ENCODE measurements at regions not wholly inside any gene's neighbourhood (a gene's known extent, or its start where the extent isn't known, plus 50 kb on each side); places are given as distances from the start of the nearest gene placed in this dataset.

- DNase-seq (ENCODE audit: low spot score): no peak
These were observed 54.0 kb downstream of the C11orf91 start for GRCh38 chr11:33646629-33647028.

GRCh38 chr11:33646168-33646567, 54.5 kb downstream of the C11orf91 start:
- DNase-seq (ENCODE audit: low spot score): no peak

DNA sequence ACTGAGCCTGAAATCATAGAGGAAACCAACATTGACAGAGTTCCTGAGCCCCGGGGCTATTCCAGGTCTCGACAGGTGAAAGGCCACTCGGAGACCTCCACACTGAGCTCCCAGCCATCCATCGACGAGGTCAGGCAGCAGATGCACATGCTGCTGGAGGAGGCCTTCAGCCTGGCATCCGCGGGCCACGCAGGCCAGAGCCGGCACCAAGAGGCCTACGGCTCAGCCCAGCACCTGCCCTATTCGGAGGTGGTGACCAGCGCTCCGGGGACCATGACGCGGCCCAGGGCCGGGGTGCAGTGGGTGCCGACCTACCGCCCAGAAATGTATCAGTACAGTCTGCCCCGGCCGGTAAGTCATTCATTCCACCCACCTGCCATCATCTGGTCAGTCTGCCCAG, 54.9 kb downstream of the C11orf91 start:
- no peak for DNase-seq (ENCODE audit: low spot score)

DNA sequence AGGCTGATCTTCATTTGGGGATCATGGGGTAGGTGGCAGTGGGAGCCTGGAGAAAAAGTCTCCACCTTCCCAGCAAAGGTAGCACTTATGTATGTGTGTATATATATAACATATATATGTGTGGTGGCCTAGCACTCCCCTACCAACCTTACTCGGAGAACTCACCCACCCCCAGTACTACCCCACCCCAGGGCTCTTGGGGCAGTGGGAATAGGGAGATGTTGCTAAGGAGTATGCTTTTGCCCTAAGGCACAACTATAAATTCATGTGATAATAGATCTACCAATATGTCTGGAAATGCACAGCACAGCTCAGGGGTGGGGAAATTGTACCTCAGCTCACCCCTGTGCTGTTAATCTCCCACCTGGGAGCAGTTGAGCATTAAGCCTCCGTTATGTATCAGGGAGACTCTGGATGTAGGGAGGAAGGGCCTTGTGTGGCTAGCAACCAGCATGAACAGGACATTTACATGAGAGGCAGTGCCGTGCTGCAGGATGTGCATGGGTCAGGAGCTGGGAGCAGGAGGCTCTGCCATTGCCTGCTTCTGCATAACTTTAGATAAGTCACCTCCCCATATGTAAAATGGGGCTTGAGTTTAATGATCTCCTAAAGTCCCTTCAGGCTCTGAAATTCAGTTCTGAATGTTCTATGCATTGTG, 57.3 kb downstream of the C11orf91 start:
- no peak for DNase-seq (ENCODE audit: low spot score)

DNA sequence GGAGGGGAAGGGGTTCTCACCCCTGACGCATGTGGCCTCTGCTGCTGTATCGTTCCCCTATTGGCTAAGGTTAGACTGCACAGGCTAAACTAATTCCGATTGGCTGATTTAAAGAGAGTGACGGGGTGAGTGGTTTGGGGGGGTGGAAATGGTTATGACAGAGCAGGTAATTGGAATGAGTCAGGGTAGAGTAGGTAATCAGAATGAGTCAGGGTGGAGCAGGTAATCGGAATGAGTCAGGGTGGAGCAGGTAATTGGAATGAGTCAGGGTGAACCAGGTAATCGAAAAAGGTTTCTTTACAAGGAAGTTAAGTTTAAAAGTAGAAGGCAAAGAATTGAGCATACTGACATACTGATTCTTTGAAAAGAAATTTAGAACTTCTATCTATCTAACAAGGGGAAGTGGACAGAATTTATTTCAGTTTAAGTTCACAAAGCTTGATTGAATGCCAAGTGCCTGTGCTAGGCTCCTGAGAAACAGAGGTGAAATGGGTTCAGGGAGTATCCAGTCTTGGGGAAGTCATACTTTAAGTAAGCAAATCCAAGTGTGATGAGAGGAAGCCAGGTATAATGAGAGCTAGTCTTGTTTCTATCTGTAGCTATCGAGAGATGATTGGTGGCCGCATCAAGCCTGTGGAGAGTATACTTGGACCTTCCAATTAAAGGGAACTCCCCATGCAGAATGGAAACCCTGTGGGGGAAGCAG, 58.0 kb downstream of the C11orf91 start:
- no peak for DNase-seq (ENCODE audit: low spot score)

- no peak for DNase-seq (ENCODE audit: low spot score)
These were observed 59.8 kb downstream of the C11orf91 start for GRCh38 chr11:33640730-33641371.

DNA sequence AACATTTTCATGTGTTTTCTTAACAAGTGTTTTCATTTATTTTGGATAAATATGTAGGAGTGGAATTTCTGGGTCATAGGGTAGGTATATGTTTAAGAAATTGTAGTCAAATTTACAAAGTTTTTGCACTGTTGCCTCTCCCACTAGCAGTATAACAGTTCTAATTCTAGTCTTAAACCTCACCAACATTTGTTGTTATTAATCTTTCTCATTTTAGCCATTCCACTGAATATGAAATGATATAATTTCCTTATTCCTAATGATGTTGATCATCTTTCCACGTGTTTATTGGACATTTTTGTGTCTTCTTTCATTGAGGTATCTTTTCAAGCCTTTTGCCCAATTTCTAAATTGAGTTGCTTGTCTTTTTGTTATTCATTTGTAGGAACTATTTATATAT, 62.0 kb downstream of the C11orf91 start:
- DNase-seq (ENCODE audit: low spot score): no peak

- no peak for DNase-seq (ENCODE audit: low spot score)
These were observed 64.5 kb downstream of the C11orf91 start for GRCh38 chr11:33636104-33636503.

- no peak for DNase-seq (ENCODE audit: low spot score)
These were observed 65.5 kb downstream of the C11orf91 start for GRCh38 chr11:33635161-33635560.

DNA sequence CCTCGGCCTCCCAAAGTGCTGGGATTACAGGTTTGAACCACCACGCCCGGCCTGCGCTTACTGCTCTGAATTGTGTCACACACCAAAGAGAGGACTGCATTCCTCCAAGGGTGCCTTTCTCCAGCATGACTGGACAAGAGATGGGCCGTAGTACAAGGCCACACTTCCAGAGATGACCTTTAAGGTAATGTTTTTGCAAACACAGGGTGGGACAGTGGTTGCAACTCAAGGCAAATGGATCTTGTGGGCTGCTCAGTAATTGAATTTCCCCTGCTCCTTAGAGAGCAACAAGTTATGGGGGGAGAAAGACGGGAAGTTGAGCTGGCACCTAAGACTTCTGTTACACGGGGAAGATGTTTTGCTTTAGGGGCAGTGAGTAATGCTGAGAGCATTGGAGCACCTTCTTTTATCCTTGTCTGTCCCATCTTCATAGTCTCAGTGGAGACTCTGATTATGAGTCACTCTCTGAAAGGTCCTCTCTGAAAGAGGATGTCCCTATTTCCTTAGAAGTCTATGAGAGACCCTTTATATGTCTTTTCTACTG, 66.3 kb downstream of the C11orf91 start:
- DNase-seq (ENCODE audit: low spot score): no peak

DNA sequence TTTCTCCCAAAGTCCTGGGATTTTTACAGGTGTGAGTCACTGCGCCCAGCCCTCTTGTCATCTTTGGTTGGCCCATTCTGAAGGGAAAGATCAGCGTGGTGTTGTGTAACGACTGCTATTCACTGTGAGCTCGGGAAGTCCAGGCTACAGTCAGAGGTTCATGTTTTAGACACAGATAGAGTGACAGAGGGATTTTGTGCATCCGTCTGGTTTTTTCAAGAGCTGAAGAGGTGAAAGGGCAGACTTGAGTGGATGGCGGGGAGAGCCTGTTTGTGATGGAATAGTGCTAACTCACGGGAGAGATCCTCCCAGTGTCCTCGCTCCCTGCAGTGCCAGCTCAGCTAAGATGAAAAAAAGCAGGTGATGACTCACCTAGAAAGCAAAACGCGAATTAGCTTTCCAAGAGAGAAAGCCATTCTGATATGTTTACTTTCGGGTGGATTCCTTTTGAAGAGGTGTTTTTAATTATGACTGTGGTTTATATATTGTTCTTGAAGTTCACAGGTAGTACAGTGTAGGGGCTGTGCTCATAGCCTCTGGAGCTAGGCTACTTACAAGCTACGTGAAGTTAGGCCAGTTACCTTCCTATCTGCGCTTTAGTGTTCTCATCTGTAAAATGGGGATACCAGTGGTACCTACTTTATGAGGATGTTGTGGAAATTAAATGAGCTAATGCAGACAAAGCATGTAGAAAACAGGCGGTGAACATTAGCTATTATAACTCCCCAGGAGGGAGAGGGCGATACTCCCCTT, 67.2 kb downstream of the C11orf91 start:
- DNase-seq (ENCODE audit: low spot score): no peak

DNA sequence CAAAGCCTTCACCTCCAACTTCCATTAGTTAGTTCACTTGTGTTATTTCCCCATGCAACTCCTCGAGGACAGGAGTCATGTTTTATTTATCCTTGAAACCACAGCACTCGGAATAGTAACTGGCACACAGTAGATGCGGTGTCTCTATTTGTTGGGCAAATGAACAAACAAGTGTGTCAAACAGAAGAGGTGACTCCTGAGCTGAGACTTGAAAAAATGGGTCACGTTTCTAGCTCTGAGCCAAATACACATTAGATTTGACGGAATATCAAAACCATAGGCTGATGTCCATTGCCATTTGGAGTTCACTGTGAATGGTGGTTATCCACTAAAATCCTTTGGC, 68.9 kb downstream of the C11orf91 start:
- no peak for DNase-seq (ENCODE audit: low spot score)

DNA sequence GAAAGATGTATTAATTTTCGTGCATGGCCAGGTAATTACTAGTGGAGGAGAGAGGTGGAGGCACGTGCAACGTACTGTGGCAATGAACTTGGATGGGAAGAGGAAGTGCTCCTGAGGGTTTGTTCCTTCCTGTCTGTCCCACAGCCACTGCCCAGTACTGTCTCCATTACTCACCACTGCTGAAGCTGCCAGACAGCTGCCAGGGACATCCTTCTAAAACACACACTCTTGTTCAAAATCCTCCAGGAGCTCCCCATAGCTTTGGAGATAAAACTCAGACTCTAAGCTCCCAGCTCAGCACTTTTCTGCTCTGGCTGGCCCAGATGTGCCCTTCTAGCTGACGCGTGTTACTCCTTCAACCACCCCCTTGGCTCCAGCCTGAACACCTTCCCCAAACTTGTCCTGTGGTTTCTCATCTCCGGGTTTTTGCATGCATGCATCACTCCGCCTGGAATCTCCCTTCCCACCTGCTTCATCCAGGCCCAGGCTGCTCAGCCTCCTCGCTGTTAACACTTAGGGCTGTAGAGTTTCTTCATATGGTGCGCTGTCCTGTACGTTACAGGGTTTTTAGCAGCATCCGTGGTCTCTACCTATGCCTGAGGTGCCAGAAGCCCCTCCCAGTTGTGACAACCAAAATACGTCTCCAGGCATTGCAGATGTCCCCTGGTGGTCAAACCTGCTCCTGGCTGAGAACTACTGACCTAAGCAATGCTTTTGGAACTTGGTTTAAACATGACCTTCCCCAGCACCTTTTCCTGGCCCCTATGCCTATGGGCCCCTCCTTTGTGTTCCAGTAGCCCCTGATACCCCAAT, 69.5 kb downstream of the C11orf91 start:
- no peak for DNase-seq (ENCODE audit: low spot score)

DNA sequence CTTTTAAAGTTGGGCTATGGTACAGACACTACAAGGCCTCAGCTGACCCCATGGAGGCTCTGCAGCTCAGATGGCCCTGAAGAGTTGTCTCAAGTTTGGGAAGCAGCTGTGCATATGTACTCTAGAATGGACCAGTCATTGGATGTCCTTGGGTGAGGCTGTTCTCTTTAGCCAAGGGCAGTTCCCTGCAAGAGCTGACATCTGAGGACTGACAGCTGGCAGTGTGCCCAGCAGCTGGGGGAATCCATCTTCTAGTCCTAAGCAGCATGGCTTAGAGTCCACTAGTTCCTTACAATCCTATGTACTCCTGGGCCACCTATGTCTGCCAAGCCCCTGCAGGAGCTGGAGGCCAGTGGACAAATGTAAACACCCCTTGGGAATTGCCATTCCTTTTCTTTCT, 76.5 kb downstream of the C11orf91 start:
- DNase-seq (ENCODE audit: low spot score): no peak

DNA sequence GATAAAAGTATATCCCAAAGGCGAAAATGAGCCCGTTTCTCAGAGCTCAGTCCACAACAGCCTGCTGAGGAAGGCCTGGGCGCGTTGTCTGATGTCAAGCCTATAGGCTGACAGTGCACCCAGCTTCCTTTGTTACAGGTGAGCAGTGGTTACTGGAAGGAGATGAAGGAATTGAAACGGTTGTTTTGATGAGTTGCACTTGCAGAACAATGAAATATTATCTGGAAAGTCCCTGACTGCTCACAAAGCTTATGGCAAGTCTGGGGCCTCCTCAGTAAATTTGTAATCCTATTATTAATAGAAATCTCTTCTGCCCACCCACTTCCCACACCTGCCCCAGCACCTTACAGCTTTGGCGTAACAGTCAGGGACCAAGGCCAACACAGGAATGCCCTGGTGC, 77.8 kb downstream of the C11orf91 start:
- no peak for DNase-seq (ENCODE audit: low spot score)

- DNase-seq (ENCODE audit: low spot score): no peak
These were observed 78.4 kb downstream of the C11orf91 start for GRCh38 chr11:33622186-33622585.

GRCh38 chr11:33620423-33621171, 80.0 kb downstream of the C11orf91 start:
- no peak for DNase-seq (ENCODE audit: low spot score)

DNA sequence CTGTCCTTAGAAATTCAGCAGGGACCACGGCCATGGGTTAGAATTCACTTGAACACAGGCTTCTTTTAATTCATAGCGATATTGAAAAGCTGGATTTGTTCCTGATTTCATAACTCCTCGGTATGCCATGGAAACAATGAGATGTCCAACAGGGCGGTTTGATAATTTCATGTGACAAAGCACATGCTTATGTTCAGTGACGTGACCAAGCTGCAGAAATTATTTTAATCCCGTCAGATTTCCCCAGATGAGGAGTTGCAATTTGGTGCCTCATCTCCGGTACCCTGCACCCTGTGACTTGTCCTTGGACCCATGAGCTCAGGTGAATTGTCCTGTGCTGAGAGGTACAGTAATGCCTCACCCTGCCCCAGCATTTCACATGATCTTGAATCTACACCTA, 81.7 kb downstream of the C11orf91 start:
- DNase-seq (ENCODE audit: low spot score): no peak

DNA sequence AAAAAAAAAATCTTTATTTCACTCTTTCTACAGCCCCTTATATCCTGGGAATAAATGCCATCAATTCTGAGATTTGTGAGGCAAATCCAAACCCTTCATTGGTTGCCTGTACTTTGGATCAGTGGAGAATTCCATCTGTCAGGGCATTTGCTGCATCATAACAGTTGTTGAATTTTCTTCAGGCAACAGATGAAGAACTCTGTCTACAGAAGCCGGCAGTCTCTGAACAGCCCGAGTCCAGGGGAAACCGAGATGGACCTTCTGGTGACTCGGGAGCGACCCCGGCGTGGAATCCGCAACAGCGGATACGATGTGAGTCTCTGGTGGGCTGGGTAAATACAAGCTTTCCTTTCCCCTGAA, 82.3 kb downstream of the C11orf91 start:
- DNase-seq (ENCODE audit: low spot score): no peak

DNA sequence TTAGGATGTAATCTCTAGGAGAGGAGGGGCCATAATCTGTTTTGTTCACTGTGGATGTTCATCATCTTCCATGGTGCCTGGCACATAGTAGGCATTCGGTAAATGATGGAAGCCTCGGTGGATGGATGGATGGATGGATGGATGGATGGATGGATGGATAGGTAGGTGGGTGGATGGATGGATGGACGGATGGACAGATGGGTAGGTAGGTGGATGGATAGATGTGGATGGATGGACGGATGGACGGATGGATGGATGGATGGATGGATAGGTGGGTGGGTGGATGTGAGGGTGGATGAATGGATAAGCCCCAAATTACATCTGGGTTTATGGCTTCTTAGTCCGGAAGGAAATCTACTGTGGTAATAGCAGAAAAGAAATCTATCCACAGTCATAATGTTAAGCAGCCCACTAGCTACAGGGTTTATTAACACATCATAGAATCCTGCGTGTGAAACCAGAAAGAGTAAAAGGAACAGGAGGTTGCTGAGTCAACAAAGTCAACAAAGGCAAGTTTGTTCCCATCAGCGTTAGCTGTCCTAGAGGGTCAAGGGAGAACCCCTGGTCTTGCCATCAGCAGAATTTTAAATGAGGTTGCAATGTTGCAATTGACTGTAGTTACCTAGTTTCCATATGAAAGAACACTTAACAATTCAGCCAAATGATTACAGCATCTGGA, 82.8 kb downstream of the C11orf91 start:
- DNase-seq (ENCODE audit: low spot score): no peak
